CD14-positive monocyte (primary cell): ENCODE measurements at regions not wholly inside any gene's neighbourhood (a gene's known extent, or its start where the extent isn't known, plus 50 kb on each side); places are given as distances from the start of the nearest gene placed in this dataset.

Experiments used
- DNase-seq, 3 donors: peaks; one replicate each; pipeline ENCODE4 v3.0.0-alpha.2; 2011 to 2022
- H2AFZ ChIP-seq: 2 replicates; pipeline ENCODE4 v1.6.0; 2012; ENCODE audit warnings: mild to moderate bottlenecking, low read depth, low read length, inconsistent platforms; ENCODE audit not compliant: insufficient read depth, poor library complexity, severe bottlenecking
- H3K27ac ChIP-seq, 2 donors: 1 replicate in 1 of 2; 2 replicates in 1 of 2; pipeline ENCODE4 v1.5.1; 2012 to 2013; ENCODE audit warnings: low read length in 2 of 2, control low read depth in 1 of 2, inconsistent platforms in 1 of 2, low read depth in 1 of 2, mild to moderate bottlenecking in 1 of 2
- H3K27me3 ChIP-seq, 2 donors: one replicate each; pipeline versions ENCODE4 v1.6.0 to v1.6.1; 2011 to 2013; ENCODE audit warnings: low read length in 2 of 2; ENCODE audit not compliant: control insufficient read depth in 2 of 2, insufficient read depth in 2 of 2
- H3K36me3 ChIP-seq, 2 donors: replicated peaks in 1 of 2; 1 replicate in 1 of 2; 2 replicates in 1 of 2; pipeline versions ENCODE4 v1.5.1 to v1.6.1; 2012 to 2013; ENCODE audit warnings: low read length in 2 of 2, control low read depth in 1 of 2, inconsistent platforms in 1 of 2, mild to moderate bottlenecking in 1 of 2; ENCODE audit not compliant: insufficient read depth in 2 of 2, control insufficient read depth in 1 of 2
- H3K4me1 ChIP-seq, 2 donors: 1 replicate in 1 of 2; 2 replicates in 1 of 2; pipeline versions ENCODE4 v1.5.1 to v1.6.1; 2012 to 2013; ENCODE audit warnings: low read length in 2 of 2, control low read depth in 1 of 2, inconsistent platforms in 1 of 2, mild to moderate bottlenecking in 1 of 2, moderate library complexity in 1 of 2; ENCODE audit not compliant: insufficient read depth in 2 of 2, control insufficient read depth in 1 of 2
- H3K4me2 ChIP-seq: replicated peaks from 2 replicates; pipeline ENCODE3; 2012; ENCODE audit warnings: low read length, moderate library complexity, mild to moderate bottlenecking; ENCODE audit not compliant: poor library complexity, severe bottlenecking; ENCODE audit errors: extremely low read depth
- H3K4me3 ChIP-seq, 3 experiments: fragments of 200-600 bp in 1 of 3; sonication (generic) in 1 of 3; replicated peaks in 1 of 3; 1 replicate in 2 of 3; 2 replicates in 1 of 3; pipeline ENCODE4 v1.5.1; 2011 to 2013; ENCODE audit warnings: low read length in 3 of 3, mild to moderate bottlenecking in 3 of 3, control low read depth in 2 of 3, low read depth in 2 of 3, inconsistent platforms in 1 of 3, moderate library complexity in 1 of 3
- H3K79me2 ChIP-seq: 2 replicates; pipeline ENCODE4 v1.6.0; 2012; ENCODE audit warnings: mild to moderate bottlenecking, control low read depth, inconsistent platforms, low read length, moderate library complexity; ENCODE audit not compliant: insufficient read depth
- H3K9ac ChIP-seq: 2 replicates; pipeline ENCODE4 v1.6.0; 2017; ENCODE audit warnings: low read length, mild to moderate bottlenecking; ENCODE audit not compliant: insufficient read depth, poor library complexity, severe bottlenecking
- H3K9me3 ChIP-seq, 2 donors: replicated peaks in 1 of 2; 1 replicate in 1 of 2; 2 replicates in 1 of 2; pipeline versions ENCODE4 v1.5.1 to v1.6.1; 2012 to 2013; ENCODE audit warnings: low read length in 2 of 2, control low read depth in 1 of 2; ENCODE audit not compliant: control insufficient read depth in 1 of 2, insufficient read depth in 1 of 2
- H4K20me1 ChIP-seq: 2 replicates; pipeline ENCODE4 v1.6.0; 2012; ENCODE audit warnings: mild to moderate bottlenecking, low read length, control low read depth, moderate library complexity; ENCODE audit not compliant: insufficient read depth
- H3K27ac Mint-ChIP-seq, 7 donors: one replicate each; pipeline ENCODE4 v1.8.0; 2020; ENCODE audit warnings: mild to moderate bottlenecking in 7 of 7, mixed read lengths in 7 of 7, moderate library complexity in 6 of 7, inconsistent platforms in 2 of 7
- H3K27me3 Mint-ChIP-seq, 3 donors: one replicate each; pipeline ENCODE4 v1.8.0; 2021 to 2022; ENCODE audit warnings: low read depth in 3 of 3, mild to moderate bottlenecking in 3 of 3, mixed read lengths in 3 of 3, moderate library complexity in 3 of 3, inconsistent platforms in 1 of 3
- H3K36me3 Mint-ChIP-seq, 2 donors: one replicate each; pipeline ENCODE4 v1.8.0; 2020; ENCODE audit warnings: mixed read lengths in 2 of 2, inconsistent platforms in 1 of 2, mild to moderate bottlenecking in 1 of 2
- H3K4me1 Mint-ChIP-seq: one replicate; pipeline ENCODE4 v1.8.0; 2020; ENCODE audit warnings: mild to moderate bottlenecking, mixed read lengths
- H3K4me3 Mint-ChIP-seq, 2 donors: one replicate each; pipeline ENCODE4 v1.8.0; 2020; ENCODE audit warnings: mild to moderate bottlenecking in 2 of 2, mixed read lengths in 2 of 2, moderate library complexity in 1 of 2
- H3K9me3 Mint-ChIP-seq, 7 donors: one replicate each; pipeline ENCODE4 v1.8.0; 2020 to 2022; ENCODE audit warnings: mixed read lengths in 7 of 7, mild to moderate bottlenecking in 6 of 7, moderate library complexity in 6 of 7, inconsistent platforms in 2 of 7
- CTCF ChIP-seq: fragments of 200-600 bp; IDR thresholded peaks from one replicate; pipeline ENCODE4 v1.8.0; 2022; ENCODE audit warnings: antibody characterized with exemption, mild to moderate bottlenecking
- WGBS: methylation state at CpG from one replicate; pipeline ENCODE4 v1.1.5; 2013; ENCODE audit warnings: missing lambda C conversion rate; ENCODE audit not compliant: insufficient coverage; 5-methylcytosine and 5-hydroxymethylcytosine counted together
- intact Hi-C, 2 donors: fragments of 100-400 bp; cut with micrococcal nuclease; formaldehyde crosslinking; loops; one replicate each; pipeline versions ENCODE4 v1.15.0 to v1.15.1; 2023

GRCh38 chr10:69703766-69704630 is 74.0 kb downstream of the FAM241B start:
- H3K79me2 ChIP-seq = no peaks in the 10 kb centered on the region
- H2AFZ ChIP-seq = no peak overlapping the region
- H3K4me3 Mint-ChIP-seq = no peak overlapping the region
- H3K36me3 ChIP-seq = no peaks in the 10 kb centered on the region
- no peaks in the 10 kb centered on the region for H3K36me3 Mint-ChIP-seq
- no peak overlapping the region for H3K4me3 ChIP-seq
- WGBS = no CpG with 5 or more reads among the region's 7 CpGs
- H3K27ac Mint-ChIP-seq = peak overlapping the region in 6 of 7 donors; percentile 0 to 54 (median 27)
- DNase-seq = peak in 1 of 3 donors; percentile 25
- TF ChIP-seq CTCF = no peak
- H3K9me3 Mint-ChIP-seq = peaks cover 17 to 51% (median 32%) of the 10 kb centered on the region in 7 donors
- peak overlapping the region in 1 of 2 donors; percentile 24 for H3K27ac ChIP-seq
- peaks cover 4% of the 10 kb centered on the region for H3K4me1 Mint-ChIP-seq
- H3K27me3 ChIP-seq = no peaks in the 10 kb centered on the region
- no peaks in the 10 kb centered on the region for H4K20me1 ChIP-seq
- H3K9ac ChIP-seq = no peak overlapping the region
- intact Hi-C loops = no loop called here
- H3K9me3 ChIP-seq = peaks cover 21% of the 10 kb centered on the region in 2 donors
- peaks cover 5 to 12% (median 6%) of the 10 kb centered on the region in 3 donors for H3K27me3 Mint-ChIP-seq
- no peak overlapping the region for H3K4me2 ChIP-seq
- H3K4me1 ChIP-seq = peaks cover 0 to 6% of the 10 kb centered on the region in 2 donors

DNA sequence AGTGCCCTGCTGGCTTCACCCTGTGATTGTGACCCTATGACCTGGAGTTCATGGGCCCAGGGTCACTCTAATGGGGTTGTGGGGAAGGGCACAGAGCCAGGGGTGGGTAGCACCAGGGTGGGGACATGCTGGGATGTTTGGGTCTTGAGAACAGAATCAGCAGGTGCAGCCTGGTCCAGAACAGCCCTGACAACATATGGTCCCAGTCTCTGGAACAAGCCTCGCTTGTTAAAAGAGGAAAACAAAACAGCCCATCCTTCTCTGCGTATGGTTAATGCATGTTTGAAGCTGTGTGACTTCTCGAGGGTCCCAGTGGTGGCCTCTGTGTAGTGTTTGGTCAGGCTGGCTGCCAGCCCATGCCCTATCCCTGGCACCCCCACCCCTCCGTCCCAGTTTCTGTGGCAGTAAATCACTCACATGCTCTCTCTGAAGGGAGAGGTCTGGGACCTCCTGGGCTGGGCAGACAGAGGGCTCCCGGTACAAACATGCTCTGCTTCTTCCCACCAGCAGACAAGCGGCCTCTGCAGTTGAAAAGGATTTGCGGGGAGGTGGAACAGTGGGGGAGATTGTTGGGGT is 79.4 kb downstream of the FAM241B start:
- Histone ChIP-seq H3K79me2 (no peaks in the 10 kb centered on the region), H3K9me3 (peaks cover 9 to 12% of the 10 kb centered on the region in 2 donors), H4K20me1 (no peaks in the 10 kb centered on the region), H2AFZ (no peak overlapping the region), H3K27me3 (no peaks in the 10 kb centered on the region), H3K4me1 (no peaks in the 10 kb centered on the region), H3K36me3 (no peaks in the 10 kb centered on the region), H3K9ac (no peak overlapping the region), H3K4me3 (no peak overlapping the region), H3K4me2 (no peak overlapping the region), H3K27ac (no peak overlapping the region)
- no peak overlapping the region for H3K27ac Mint-ChIP-seq
- TF ChIP-seq CTCF = no peak
- no peak for DNase-seq
- H3K27me3 Mint-ChIP-seq = peaks cover 0 to 13% (median 12%) of the 10 kb centered on the region in 3 donors
- WGBS = 91% methylated on average over 4 of the region's 7 CpGs
- H3K4me1 Mint-ChIP-seq = no peaks in the 10 kb centered on the region
- peaks cover 10 to 28% (median 15%) of the 10 kb centered on the region in 7 donors for H3K9me3 Mint-ChIP-seq
- H3K36me3 Mint-ChIP-seq = no peaks in the 10 kb centered on the region
- H3K4me3 Mint-ChIP-seq = no peak overlapping the region
- intact Hi-C loops = no loop called here
